GM12875 (cell line): ENCODE measurements at regions not wholly inside any gene's neighbourhood (a gene's known extent, or its start where the extent isn't known, plus 50 kb on each side); places are given as distances from the start of the nearest gene placed in this dataset.

Source experiments
- H3K4me3 ChIP-seq: one replicate; pipeline ENCODE4 v1.5.1; 2011; ENCODE audit warnings: low read depth, low read length, control low read depth
- TF ChIP-seq, protein P1 (sequence below): IDR thresholded peaks from 2 replicates; pipeline ENCODE4 v1.5.1; 2011; ENCODE audit warnings: low read depth, mild to moderate bottlenecking, control low read depth, inconsistent platforms, low read length, moderate library complexity, borderline replicate concordance; ENCODE audit not compliant: insufficient read depth

DNA sequence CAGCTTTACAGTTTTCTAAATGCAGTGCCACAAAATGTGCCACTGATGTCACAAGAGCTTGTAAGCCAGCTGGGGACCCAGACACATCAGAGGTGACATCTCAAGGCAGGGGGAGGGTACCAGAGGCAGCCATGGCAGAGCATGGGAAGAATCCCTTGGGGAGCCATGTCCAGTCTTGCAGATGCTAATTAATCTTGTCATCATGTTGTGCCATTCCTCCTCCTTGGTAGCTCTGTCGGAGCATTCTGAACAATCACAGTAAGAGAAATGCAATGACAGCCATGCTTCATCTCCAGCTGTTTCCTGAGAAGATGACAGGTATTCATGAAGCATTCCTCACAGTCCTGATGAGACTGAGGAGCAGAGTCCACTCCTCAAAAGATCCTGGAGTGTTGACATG is 287.9 kb downstream of the RPAP3 start:
- TF ChIP-seq, protein P1, sequence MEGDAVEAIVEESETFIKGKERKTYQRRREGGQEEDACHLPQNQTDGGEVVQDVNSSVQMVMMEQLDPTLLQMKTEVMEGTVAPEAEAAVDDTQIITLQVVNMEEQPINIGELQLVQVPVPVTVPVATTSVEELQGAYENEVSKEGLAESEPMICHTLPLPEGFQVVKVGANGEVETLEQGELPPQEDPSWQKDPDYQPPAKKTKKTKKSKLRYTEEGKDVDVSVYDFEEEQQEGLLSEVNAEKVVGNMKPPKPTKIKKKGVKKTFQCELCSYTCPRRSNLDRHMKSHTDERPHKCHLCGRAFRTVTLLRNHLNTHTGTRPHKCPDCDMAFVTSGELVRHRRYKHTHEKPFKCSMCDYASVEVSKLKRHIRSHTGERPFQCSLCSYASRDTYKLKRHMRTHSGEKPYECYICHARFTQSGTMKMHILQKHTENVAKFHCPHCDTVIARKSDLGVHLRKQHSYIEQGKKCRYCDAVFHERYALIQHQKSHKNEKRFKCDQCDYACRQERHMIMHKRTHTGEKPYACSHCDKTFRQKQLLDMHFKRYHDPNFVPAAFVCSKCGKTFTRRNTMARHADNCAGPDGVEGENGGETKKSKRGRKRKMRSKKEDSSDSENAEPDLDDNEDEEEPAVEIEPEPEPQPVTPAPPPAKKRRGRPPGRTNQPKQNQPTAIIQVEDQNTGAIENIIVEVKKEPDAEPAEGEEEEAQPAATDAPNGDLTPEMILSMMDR = no peak
- H3K4me3 ChIP-seq = no peak overlapping the region

DNA sequence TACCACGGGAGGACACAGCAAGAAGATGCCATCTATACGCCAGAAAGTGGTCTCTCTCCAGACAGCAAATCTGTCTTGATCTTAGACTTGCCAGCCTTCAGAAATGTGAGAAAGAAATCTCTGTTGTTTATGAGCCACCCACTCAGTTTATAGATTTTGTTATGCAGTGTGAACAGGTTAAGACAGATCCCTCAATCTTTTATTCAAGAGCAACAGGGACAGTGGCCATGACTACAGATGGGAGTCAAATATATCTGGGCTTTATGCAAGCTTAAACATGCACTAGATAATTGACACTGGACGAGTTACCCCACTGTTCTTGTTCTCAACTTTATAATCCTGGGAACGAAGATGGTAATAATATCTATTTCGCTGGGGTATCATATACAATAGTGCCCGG is 288.7 kb downstream of the RPAP3 start:
- TF ChIP-seq, protein P1 = no peak
- H3K4me3 ChIP-seq = no peak overlapping the region

DNA sequence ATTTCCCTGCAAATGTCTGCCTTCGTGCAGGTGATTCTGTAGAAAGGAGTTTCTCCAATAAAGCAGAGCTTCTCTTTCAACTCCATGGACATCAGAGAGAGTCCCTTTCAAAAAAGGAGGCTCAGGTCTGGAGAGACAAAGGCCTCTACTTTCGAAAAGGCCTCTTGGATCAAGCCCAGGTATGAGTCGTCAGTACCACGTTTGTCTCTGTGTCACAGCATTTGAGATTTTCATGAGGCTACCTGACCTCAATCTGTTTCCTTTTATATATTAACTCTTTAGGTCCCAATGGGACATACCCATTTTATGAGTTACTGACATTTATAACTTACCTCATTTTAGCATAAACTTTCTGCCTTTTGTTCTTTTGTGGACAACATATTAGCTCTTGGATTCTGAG is 290.8 kb downstream of the RPAP3 start:
- no peak overlapping the region for H3K4me3 ChIP-seq
- TF ChIP-seq, protein P1 = no peak

DNA sequence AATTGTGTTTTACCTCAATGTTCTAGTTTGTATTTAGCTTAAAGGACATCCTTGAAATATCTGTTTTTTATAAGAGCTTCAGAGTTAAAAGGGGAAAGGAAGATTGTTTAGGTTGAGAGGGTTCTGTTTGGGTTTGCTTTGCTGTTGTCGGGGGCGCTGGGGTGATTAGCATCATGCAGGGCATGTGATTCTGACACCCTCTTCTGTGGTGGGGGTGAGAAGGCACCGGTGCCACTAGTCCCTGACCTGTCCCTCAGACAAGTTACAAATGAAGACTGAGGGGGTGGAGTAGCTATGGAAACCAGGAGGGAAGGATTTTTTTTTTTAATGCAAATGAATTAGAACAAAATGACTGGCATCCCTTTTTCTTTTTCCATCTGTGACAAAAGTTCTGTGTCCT is 291.3 kb downstream of the RPAP3 start:
- H3K4me3 ChIP-seq = no peak overlapping the region
- TF ChIP-seq, protein P1 = no peak

DNA sequence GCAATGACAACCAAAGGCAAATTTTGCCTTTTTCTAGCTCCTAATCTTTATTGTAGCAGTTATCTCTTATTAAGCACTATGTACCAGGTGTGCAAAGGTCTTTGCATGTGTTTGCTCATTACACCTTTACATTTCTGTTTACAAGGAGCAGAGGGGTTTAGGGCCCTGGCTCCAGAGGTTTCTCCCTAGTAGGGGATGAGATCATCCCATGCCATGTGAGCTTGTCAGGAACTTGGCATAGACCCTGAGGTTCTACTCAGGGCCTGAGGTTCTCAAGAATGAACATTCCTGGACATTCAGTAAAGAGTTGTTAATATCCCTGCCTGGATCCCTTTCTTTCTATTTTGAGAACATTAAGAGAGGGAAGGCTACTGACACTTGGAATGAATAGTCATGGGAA is 292.0 kb downstream of the RPAP3 start:
- TF ChIP-seq, protein P1 = no peak
- no peak overlapping the region for H3K4me3 ChIP-seq

DNA sequence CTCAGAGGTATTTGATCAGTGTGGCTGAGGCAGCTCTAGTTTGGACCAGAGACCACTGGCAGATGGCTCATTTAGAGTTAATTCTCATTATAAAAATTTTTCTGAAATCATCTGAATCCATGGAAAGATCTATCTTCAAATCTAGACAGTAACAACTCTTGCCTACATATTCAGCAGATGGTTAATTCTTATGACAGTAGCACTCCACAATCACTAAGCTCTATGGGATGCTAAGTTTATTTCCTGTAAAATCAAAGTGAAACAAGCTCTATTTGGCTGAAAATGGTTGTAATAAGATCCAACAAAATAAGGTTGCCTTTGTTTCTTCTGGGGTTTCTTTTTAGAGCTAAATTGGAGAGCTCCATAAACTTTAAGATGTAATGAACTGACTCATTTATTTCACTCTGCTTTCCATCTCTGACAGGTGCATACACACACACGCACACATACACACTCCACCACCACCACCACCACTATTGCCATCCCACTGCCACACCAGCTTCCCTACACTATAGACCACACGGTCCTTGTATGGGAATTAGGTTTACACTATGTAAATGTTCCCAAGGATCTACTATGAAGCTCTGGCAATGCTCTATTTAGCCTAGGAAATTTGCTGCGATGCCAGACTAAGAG is 293.1 kb downstream of the RPAP3 start:
- TF ChIP-seq, protein P1 = no peak
- no peak overlapping the region for H3K4me3 ChIP-seq

DNA sequence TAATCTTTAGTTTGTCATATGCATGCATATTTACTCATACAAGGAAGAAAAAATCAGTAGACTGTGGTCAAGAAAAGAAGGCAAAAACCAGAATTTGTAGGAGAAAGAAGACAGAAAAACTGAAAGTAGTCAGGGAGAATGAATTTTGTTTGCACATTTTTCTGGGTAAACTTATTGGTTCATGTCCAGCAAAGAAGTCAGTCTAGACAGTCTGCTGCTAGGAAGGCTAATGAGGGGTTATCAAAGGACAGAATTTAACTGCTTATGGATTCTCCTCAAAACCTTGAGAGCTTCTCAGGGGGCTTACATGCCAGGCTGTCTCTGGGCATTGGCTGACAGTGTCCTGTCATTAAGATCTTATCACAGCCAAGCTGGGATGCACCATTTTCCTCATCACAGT is 293.9 kb downstream of the RPAP3 start:
- no peak overlapping the region for H3K4me3 ChIP-seq
- TF ChIP-seq, protein P1 = no peak
